ENCODE measurements at regions not wholly inside any gene's neighbourhood (a gene's known extent, or its start where the extent isn't known, plus 50 kb on each side); places are given as distances from the start of the nearest gene placed in this dataset.

DNA sequence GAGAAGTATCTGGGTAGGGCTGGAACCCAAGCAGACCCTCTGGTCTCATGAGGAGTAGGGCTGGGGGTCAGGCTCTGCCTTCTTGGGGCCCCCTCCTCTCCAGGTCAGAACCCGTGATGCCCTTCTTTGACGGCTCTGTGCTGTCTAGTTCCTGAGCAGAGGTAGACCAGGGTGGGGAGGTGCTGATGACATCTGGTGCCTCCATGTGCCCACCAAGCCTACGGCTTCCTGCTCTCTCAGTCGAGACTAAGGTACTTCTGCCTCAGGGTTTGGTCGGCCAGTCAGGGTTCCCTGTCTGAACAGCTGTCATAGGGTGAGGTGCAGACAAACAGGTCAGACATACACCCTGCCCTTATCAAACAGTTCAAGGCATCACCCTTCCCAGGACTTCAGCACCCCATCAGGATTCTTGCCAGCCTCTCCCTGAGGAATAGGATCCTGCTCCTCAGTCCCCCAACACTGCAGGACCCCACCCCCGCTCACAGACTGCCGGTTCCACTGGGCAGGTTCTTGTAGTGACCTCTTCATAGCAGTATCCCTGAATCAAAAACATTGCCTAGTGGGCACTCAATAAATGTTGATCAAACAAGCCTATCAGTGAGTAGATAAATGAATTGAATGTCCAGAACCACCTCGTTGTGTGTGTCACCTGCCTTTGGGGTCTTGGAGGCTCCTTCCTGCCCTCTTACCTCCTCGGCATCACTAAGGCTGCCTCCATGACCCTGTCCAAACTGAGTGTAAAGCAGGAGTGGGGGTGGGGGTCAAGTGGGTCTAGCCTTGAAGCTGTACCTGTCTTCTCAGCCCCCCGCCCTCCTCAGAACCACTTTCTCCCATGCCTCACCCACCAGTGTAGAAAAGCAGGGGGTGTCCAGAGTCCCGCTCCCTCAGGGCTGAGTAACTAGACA is 158.2 kb downstream of the BUD13 start:
- DNase-seq (ENCODE audit: extremely low read depth, low read depth) = no peak
- no peak overlapping the region for H3K4me3 ChIP-seq (replicated peaks; ENCODE audit: low read depth, low read length)
- TF ChIP-seq, protein P1, sequence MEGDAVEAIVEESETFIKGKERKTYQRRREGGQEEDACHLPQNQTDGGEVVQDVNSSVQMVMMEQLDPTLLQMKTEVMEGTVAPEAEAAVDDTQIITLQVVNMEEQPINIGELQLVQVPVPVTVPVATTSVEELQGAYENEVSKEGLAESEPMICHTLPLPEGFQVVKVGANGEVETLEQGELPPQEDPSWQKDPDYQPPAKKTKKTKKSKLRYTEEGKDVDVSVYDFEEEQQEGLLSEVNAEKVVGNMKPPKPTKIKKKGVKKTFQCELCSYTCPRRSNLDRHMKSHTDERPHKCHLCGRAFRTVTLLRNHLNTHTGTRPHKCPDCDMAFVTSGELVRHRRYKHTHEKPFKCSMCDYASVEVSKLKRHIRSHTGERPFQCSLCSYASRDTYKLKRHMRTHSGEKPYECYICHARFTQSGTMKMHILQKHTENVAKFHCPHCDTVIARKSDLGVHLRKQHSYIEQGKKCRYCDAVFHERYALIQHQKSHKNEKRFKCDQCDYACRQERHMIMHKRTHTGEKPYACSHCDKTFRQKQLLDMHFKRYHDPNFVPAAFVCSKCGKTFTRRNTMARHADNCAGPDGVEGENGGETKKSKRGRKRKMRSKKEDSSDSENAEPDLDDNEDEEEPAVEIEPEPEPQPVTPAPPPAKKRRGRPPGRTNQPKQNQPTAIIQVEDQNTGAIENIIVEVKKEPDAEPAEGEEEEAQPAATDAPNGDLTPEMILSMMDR (IDR thresholded peaks at IDR 0.05; ENCODE audit: low read depth, low read length, missing control alignments) = no peak

DNA sequence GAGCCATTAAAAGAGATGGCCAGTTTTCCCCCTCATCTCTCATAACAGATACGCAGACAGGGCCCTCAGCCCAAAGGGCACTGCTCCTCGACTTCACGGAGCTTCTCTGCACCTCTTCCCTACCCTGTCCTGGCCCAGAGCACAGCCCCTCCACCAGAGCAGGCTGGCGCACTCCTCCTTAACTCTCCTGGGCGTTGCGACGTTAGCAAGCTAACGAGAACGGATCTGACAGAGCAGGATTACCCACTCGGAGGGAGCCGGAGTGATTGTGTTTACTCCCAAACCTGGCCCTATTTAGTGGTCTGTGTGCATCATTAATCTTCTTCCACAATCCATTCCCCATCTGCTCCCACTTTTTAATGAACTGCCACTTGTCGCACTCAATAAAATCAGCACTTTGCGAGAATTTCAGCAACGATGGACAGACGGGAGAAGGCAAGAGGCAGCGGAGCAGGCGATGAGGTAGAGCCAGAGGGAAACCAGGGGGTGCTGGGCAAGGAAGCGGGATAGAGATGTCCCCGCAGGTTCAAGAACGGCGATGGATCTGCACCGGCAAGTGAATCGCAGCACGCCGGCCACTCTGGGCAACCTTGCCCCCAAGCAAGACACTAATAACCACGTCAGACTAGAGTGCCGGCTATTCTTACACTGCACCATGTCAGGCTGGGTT is 159.4 kb downstream of the BUD13 start:
- H3K4me3 ChIP-seq (replicated peaks; ENCODE audit: low read depth, low read length) = no peak overlapping the region
- TF ChIP-seq, protein P1 (IDR thresholded peaks at IDR 0.05; ENCODE audit: low read depth, low read length, missing control alignments) = no peak
- DNase-seq (ENCODE audit: extremely low read depth, low read depth) = no peak

DNA sequence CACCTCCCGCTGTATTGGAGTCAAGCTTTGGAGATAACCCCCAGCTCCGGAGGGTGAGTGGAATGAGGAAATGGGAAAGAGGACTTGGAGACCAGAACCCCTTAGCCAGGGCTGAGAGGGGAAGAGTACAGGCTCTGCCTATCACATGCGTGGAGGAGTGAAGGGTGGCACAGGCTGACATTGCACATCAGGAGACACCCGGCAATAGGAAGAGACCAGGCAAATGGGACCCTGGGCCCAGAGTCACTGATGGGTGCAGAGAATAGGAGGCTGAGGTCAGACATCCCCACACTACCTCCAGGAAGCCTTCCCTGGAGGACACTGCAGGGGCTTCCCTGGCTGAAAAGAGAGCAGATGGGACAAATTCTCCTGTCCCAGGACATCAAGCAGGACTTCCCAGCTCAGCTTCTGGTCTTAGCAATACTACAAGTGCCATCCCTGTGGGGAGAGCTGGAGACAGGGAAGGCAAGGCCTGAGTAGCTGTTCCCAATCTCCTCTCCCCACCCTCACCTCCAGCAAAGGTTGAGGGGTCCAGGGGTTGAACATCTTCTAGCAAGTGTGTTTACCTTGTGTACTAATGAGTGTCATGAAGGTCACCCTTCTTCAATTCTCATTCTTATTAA is 160.7 kb downstream of the BUD13 start:
- H3K4me3 ChIP-seq (replicated peaks; ENCODE audit: low read depth, low read length) = no peak overlapping the region
- no peak for DNase-seq (ENCODE audit: extremely low read depth, low read depth)
- TF ChIP-seq, protein P1 (IDR thresholded peaks at IDR 0.05; ENCODE audit: low read depth, low read length, missing control alignments) = no peak

DNA sequence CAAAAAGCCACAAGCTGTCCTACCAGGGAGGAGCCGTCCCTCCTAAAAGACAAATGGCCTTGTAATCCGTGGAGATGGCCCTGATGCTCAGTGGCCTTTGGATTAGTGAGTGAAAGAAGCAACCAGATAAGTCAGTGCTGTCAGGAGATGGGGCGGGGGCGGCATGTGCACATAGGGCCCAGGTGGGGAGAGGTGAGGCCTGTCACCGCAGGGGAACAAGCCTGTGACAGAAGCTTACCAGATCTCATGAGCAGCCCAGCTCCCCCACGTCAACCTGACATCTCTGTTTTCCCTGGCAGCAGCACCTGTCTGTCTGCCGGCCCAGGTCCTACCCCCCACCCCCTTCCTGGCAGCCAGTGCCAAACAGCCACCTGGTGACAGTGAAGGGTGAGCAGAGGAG is 162.6 kb downstream of the BUD13 start:
- no peak for DNase-seq (ENCODE audit: extremely low read depth, low read depth)
- TF ChIP-seq, protein P1 (IDR thresholded peaks at IDR 0.05; ENCODE audit: low read depth, low read length, missing control alignments) = no peak
- no peak overlapping the region for H3K4me3 ChIP-seq (replicated peaks; ENCODE audit: low read depth, low read length)

DNA sequence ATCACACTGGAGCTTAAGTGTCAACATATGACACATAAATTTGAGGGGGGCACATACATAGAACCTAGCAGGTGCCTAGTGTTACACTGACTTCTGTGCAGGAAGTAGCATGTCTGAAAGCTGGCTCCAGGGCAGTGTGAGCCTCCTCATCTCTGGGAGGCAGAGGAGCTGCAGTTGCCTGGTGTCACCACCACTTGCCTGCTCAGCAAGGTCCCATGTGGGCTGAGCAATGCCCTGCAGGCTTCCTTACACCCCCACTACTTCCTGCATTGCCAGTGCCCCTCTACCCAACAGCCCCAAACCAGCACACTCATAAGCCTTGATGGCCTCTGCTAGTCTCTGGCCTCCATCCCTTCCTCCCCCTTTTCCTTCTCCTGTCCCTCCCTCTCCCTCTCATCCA is 165.8 kb downstream of the BUD13 start:
- DNase-seq (ENCODE audit: extremely low read depth, low read depth) = no peak
- TF ChIP-seq, protein P1 (IDR thresholded peaks at IDR 0.05; ENCODE audit: low read depth, low read length, missing control alignments) = no peak

DNA sequence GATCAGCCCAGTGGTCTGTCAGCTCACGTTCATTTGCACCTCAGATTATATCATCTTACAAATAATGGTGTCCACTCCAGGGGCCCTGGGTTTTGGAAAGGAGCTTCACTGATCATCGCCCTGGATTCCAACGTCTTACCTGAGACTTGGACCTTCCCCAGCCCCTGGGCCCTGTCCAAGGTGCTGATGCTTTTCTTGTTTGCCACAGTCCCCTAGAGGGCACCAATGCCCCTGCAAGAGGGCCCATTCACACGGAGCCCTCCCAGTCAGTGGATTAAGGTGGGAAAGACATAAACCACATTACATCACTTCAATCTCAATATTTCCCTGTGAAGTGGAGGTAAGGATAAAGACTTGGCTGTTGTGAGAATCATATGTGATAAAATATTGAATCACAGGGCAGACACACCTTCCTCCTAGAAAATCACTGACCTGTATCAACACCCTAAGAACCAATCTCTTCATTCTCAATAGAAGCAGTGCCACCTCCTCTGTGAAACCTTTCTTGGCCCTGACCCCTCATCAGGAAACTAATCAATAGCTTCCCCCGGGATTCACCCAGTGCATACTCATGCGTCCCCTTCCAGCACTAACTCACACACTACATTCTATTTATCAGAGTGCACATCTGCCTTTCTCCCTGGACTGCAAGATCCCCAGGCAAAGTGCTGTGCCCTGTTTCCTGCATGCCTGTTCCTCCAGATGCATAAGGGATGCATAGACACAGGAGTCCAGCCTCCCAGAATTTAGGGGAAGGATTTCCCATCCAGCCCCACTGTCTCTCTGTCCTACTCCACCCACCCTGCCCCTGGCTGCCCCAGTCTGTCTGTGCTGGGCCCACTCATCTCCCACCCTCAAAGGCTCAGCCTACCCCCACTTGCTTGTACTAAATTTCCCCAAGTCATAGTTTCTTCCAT is 167.0 kb downstream of the BUD13 start:
- TF ChIP-seq, protein P1 (IDR thresholded peaks at IDR 0.05; ENCODE audit: low read depth, low read length, missing control alignments) = peak; percentile 36
- DNase-seq (ENCODE audit: extremely low read depth, low read depth) = peak; percentile 1
- H3K4me3 ChIP-seq (replicated peaks; ENCODE audit: low read depth, low read length) = no peak overlapping the region

More for the DNA sequence above, 165.8 kb downstream of the BUD13 start:
- no peak overlapping the region for H3K4me3 ChIP-seq (replicated peaks; ENCODE audit: low read depth, low read length)
